GM21529 (cell line): ENCODE measurements at regions not wholly inside any gene's neighbourhood (a gene's known extent, or its start where the extent isn't known, plus 50 kb on each side); places are given as distances from the start of the nearest gene placed in this dataset.

Experiments
- ATAC-seq: cut with Tn5 transposase; IDR thresholded peaks from one replicate; pipeline ENCODE4 v1.9.1; 2021; ENCODE audit not compliant: unreplicated experiment

GRCh38 chr3:22296601-22297000, 545.6 kb upstream of the ZNF385D start:
- ATAC-seq = no peak

- ATAC-seq = no peak
Observed at GRCh38 chr3:22297436-22297835, 546.4 kb upstream of the ZNF385D start.

GRCh38 chr3:22306454-22306853, 555.4 kb upstream of the ZNF385D start:
- no peak for ATAC-seq

GRCh38 chr3:22308871-22309270, 557.9 kb upstream of the ZNF385D start:
- ATAC-seq = no peak

- no peak for ATAC-seq
Observed at GRCh38 chr3:22315925-22316324, 564.9 kb upstream of the ZNF385D start.

- no peak for ATAC-seq
Observed at GRCh38 chr3:22318325-22318724, 567.3 kb upstream of the ZNF385D start.

GRCh38 chr3:22319446-22319845, 568.4 kb upstream of the ZNF385D start:
- ATAC-seq = no peak

GRCh38 chr3:22322861-22323260, 571.9 kb upstream of the ZNF385D start:
- ATAC-seq = no peak

GRCh38 chr3:22326305-22326704, 575.3 kb upstream of the ZNF385D start:
- ATAC-seq = no peak

- no peak for ATAC-seq
Observed at GRCh38 chr3:22334996-22335395, 584.0 kb upstream of the ZNF385D start.

GRCh38 chr3:22349215-22349851, 598.3 kb upstream of the ZNF385D start:
- no peak for ATAC-seq

- no peak for ATAC-seq
Observed at GRCh38 chr3:22351806-22352205, 600.8 kb upstream of the ZNF385D start.

- ATAC-seq = no peak
Observed at GRCh38 chr3:22353126-22353525, 602.1 kb upstream of the ZNF385D start.

GRCh38 chr3:22358334-22358733, 607.3 kb upstream of the ZNF385D start:
- no peak for ATAC-seq

- ATAC-seq = no peak
Observed at GRCh38 chr3:22360164-22360563, 609.2 kb upstream of the ZNF385D start.

- no peak for ATAC-seq
Observed at GRCh38 chr3:22360970-22361369, 610.0 kb upstream of the ZNF385D start.

GRCh38 chr3:22361521-22361920, 610.5 kb upstream of the ZNF385D start:
- ATAC-seq = no peak

GRCh38 chr3:22364851-22365250, 613.8 kb upstream of the ZNF385D start:
- ATAC-seq = no peak

- no peak for ATAC-seq
Observed at GRCh38 chr3:22366781-22367180, 615.8 kb upstream of the ZNF385D start.

- ATAC-seq = no peak
Observed at GRCh38 chr3:22371036-22371435, 620.0 kb upstream of the ZNF385D start.

GRCh38 chr3:22371607-22372291, 620.7 kb upstream of the ZNF385D start:
- no peak for ATAC-seq

- ATAC-seq = no peak
Observed at GRCh38 chr3:22372292-22373062, 621.5 kb upstream of the ZNF385D start.
